K562 (cell line): ENCODE measurements at regions not wholly inside any gene's neighbourhood (a gene's known extent, or its start where the extent isn't known, plus 50 kb on each side); places are given as distances from the start of the nearest gene placed in this dataset.

ENCODE experiments used
- CHAMP1 ChIP-seq: fragments of 450-650 bp; IDR thresholded peaks from 2 replicates; pipeline ENCODE4 v1.6.1; 2016; ENCODE audit warnings: mild to moderate bottlenecking
- ZBTB34 ChIP-seq: fragments of 250-450 bp; sonication (Bioruptor Pico); IDR thresholded peaks from 2 replicates; pipeline ENCODE4 v1.8.0; 2021; ENCODE audit warnings: mild to moderate bottlenecking, moderate library complexity
- ZBTB40 ChIP-seq, 2 experiments: fragments of 450-650 bp in 1 of 2; sonication (generic) in 1 of 2; formaldehyde crosslinking in 1 of 2; IDR thresholded peaks; 2 replicates each; pipeline versions ENCODE4 v1.7.1 to v1.9.0; 2016 to 2022; ENCODE audit warnings: inconsistent platforms in 1 of 2, mild to moderate bottlenecking in 1 of 2, missing genetic modification reagents in 1 of 2
- ZNF717 ChIP-seq: fragments of 250-450 bp; sonication (Bioruptor Pico); IDR thresholded peaks from 2 replicates; pipeline ENCODE4 v1.5.0; 2021

GRCh38 chr17:56098746-56099145 is 54.5 kb upstream of the ANKFN1 start (continued):
- TF ChIP-seq ZBTB34 (CRISPR knock-in tag), result no peak
- TF ChIP-seq ZBTB40 (IDR thresholded peaks at IDR 0.05), result no peak
- TF ChIP-seq ZBTB40 (CRISPR knock-in tag; IDR thresholded peaks at IDR 0.05), result no peak
- no peak for TF ChIP-seq ZNF717
- TF ChIP-seq CHAMP1, result no peak
